HuH-7 (cell line): ENCODE measurements at regions not wholly inside any gene's neighbourhood (a gene's known extent, or its start where the extent isn't known, plus 50 kb on each side); places are given as distances from the start of the nearest gene placed in this dataset.

Source experiments
- DNase-seq: peaks from one replicate; pipeline ENCODE4 v3.0.0; 2011; ENCODE audit warnings: low spot score

GRCh38 chr19:23855676-23856075 is 59.0 kb upstream of the ZNF726 start:
- DNase-seq = peak; percentile 32

- no peak for DNase-seq
Observed at GRCh38 chr19:23851966-23852365, 62.7 kb upstream of the ZNF726 start.

- no peak for DNase-seq
Observed at GRCh38 chr19:23832717-23833327, 74.1 kb upstream of the ZNF681 start.

DNA sequence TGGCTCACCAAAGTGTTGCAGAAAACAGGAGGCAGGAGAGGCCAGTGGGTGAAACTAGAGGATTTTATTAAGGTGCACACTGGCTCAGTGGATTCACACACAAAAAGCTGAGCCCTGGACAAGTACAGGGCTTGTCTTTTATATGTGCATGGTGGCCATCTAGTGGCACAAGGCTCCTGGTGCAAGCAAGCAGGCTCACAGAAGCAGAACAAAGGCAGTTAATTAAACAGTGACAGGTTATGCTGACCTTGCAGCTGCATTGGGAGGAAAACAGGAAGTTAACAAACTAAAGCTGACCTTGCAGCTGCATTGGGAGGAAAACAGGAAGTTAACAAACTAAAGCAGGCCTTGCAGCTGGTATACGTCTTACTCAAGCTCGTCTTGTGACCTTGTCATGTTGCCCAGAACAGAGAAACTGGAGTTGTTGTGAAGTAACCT is 65.3 kb upstream of the ZNF681 start:
- peak; percentile 30 for DNase-seq

- no peak for DNase-seq
Observed at GRCh38 chr19:23822735-23823134, 64.0 kb upstream of the ZNF681 start.

DNA sequence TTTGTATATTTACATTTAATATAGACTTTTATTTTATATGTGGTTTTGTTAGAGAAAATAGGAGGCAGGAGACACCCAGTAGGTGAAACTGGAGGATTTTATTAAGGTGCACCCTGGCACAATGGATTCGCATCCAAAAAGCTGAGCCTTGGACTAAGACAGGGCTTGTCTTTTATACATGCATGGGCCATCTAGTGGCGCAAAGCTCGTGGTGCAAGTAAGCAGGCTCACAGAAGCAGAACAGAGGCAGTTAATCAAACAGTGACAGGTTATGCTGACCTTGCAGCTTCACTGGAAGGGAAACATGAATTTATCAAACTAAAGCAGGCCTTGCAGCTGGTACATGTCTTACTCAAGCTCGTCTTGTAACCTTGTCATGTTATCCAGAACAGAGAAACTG is 58.8 kb upstream of the ZNF681 start:
- DNase-seq = peak; percentile 48

GRCh38 chr19:23810496-23810895 is 51.8 kb upstream of the ZNF681 start:
- no peak for DNase-seq
